HG03575 (cell line): ENCODE measurements at regions not wholly inside any gene's neighbourhood (a gene's known extent, or its start where the extent isn't known, plus 50 kb on each side); places are given as distances from the start of the nearest gene placed in this dataset.

Experiments
- ATAC-seq: cut with Tn5 transposase; IDR thresholded peaks from one replicate; pipeline ENCODE4 v1.9.1; 2021; ENCODE audit not compliant: unreplicated experiment, insufficient number of reproducible peaks, low FRiP score; ENCODE audit errors: extremely low read depth

- no peak for ATAC-seq
Observed at GRCh38 chr2:4831751-4832150, 860.4 kb upstream of the SOX11 start.

DNA sequence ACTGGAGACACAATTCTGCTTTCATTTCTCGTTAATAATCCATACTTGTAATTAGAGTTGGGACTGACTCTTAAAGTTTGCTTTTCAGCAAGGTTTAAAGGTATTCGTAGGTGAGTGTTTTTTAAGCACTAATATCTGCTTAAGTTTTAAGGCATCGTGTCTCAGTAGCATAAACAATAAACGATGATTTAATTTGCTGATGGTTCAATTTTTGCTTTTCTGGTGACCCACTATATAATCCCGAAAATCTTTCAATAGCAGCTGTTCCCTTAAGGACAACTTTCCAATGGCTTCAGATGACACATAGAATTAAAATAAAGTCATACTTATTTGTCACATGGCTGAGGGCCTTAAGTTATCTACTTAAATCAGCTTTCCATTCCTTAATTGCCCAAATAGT is 859.5 kb upstream of the SOX11 start:
- no peak for ATAC-seq

GRCh38 chr2:4838626-4839025 is 853.6 kb upstream of the SOX11 start:
- ATAC-seq = no peak

DNA sequence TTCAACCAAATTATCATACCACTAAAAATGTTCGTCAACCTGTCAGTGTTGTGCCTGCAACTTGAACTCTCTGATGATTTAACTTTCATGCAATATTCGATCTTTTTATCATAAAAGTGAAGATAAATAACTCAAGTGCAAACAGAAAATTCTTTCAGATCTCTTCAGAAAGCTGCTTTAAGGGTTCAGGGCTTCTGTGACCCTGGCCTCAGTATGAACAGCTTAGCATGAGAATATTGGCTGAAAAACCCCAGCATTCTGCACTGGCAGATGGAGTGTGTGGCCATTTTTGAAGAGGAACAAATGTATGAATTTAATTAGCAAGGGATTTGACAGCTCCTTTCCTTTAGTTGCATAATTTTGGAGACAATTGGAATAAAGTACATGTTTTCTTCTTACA is 851.4 kb upstream of the SOX11 start:
- no peak for ATAC-seq

DNA sequence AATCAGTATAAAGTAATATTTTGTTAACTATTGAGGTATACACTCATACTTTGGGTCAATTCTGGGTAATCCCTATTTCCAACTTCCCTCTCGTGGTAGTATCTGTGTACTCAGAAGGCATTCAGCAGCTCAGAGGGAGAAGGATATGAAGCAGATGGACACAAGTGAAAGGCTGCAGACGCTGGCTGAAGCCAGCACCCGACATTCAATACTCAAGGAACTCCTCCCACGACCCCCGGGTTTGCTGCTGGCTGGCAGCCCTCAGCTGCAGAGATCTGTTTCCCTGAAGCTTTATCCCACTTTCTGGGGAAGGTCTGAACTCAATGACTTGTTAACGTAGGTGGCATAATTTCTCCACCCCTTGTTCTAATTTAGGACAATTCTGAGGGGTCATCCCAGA is 847.3 kb upstream of the SOX11 start:
- no peak for ATAC-seq

GRCh38 chr2:4862031-4862430 is 830.2 kb upstream of the SOX11 start:
- ATAC-seq = no peak

DNA sequence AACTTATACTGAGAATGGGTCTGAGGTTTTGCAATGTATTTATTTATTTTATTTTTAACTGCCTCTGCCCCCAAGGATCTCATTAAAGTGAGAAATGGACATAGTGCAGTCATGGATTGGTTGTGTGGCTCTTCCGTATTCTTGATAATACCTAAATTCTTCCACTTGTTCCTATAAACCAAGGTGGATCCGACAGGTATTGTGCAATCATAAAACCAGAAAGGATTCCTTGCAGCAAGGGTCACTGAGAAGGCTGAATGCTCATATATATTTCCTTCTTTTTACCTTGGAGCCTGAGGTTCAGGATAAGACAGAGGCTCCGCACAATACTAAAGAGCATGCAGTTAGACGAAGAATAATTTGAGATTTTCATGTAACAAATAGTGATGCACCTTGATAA is 826.0 kb upstream of the SOX11 start:
- no peak for ATAC-seq

GRCh38 chr2:4868466-4868865 is 823.7 kb upstream of the SOX11 start:
- no peak for ATAC-seq

DNA sequence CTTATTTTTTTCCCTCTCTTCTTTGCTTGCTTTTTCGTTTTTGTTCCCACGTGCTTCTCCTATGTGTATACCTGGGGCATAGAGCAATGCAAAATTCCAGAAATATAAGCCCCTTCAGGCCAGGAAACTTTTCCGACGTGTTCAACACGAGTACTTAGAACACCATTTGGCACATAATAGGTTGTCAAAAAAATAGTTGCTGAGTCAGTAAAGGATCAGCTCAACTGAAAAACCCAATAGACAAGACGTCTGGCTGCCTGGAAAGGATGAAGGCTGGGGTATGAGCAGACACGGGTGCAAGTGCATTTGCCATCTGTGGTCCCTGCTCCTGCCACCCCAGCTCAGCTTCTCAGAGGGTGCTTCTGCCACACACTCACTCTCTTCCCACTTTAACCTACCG is 823.0 kb upstream of the SOX11 start:
- no peak for ATAC-seq

DNA sequence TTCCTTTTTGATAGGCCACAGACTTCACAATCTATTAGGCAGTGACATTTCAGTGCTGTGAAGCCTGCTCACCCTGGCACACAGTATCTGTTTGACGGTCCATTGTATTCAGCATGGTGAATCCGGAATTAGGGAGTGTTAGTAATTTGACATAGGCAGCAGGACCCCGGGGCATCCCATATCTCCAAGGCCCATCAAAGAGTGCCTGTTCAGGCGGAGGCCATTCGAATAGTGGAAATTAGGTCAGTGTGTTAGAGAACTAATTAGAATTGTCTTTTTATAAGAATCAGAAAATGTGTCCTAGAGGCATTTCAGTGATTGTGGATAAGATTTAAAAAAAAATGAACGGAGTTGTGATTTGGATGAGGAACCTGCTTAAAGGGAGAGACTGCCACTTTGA is 818.8 kb upstream of the SOX11 start:
- no peak for ATAC-seq

DNA sequence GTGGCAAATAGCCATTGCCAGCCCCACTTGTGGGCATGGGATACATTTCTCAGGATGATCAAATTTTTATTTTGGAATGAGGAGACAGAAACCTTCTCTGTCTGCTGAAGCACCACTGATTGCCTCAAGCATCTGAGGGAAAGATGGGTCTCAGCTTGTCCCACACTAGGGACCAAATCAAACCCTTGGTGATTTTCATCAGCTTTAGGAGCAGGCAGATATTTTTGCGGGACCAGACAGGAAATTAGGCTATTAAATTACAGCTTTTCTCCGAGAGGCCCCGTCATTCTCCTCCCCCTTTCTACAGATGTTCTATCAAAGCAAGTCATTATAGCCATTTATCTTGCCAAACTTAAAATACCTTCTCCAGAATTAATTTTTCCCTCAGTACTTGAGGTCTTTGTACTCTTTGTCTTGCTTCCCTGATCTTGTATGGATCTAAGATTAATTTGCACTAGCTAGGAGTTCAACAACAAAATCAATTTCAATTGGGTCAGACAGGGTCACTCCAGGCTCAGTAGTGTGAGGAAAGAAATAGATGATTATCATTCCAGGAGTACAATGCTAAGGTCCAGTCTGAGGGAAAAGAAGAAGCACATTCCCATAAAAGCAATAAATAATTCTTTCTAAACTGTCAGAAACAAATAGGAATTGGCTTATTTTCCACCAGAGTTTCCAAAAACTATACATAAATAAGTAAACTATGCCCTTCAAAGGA is 818.1 kb upstream of the SOX11 start:
- no peak for ATAC-seq

- no peak for ATAC-seq
Observed at GRCh38 chr2:4882421-4882820, 809.8 kb upstream of the SOX11 start.

- no peak for ATAC-seq
Observed at GRCh38 chr2:4882941-4883340, 809.2 kb upstream of the SOX11 start.

DNA sequence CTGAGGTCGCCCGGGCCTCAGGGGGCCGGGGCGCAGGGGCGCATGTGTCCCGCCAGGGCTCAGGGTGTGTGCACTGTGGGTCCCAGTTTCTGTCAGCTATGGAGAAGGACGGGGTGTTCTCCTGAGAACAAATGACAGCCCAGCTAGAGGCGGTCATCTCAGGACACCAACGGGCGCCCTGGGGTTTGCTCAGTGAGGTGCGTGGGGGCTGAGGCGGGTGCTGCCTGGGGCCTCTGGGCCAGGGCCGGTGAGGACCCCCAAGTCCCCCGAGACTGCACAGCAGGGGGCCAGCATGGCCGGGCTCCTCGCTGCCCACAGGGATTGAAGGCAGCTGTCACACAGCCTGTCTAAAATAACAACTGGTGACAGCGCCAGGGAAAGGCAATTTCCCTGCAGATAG is 808.8 kb upstream of the SOX11 start:
- ATAC-seq = no peak

DNA sequence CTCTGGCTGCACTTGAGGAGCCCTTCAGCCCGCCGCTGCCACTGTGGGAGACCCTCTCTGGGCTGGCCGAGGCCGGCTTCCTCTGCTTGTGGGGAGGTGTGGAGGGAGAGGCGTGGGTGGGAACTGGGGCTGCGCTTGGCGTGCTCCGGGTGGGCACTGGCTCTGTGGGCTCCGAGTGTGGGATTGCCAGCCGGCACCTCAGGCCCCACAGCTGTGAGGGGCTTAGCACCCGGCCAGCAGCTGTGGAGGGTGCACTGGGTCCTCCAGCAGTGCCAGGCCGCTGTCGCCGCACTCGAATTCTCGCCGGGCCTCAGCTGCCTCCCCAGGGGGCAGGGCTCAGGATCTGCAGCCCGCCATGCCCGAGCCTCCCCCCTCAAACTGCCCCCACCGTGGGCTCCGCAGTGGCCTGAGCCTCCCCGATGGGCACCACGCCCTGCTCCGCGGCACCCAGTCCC is 808.0 kb upstream of the SOX11 start:
- no peak for ATAC-seq

DNA sequence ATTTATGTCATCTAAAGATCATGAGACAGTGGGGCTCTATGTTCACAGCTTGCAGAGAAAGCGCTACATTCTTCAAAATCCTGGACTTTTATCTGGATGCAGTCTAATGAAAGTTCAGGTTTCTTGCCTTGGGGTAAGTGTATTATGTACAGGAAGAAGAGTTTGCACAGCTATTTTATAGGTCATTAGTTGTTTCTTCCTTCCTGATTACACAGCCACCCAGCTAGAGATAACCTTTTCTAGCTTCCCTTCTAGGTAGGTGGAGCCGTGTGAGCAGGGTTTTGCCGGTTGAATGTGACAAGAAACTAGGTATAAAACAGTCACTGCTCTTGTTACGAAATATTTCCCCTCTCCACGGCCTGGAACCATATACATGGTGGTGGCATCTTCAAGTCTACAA is 800.8 kb upstream of the SOX11 start:
- ATAC-seq = no peak

- no peak for ATAC-seq
Observed at GRCh38 chr2:4895371-4895770, 796.8 kb upstream of the SOX11 start.

- no peak for ATAC-seq
Observed at GRCh38 chr2:4898706-4899105, 793.5 kb upstream of the SOX11 start.

GRCh38 chr2:4900242-4900641 is 791.9 kb upstream of the SOX11 start:
- no peak for ATAC-seq

GRCh38 chr2:4900861-4901770 is 791.1 kb upstream of the SOX11 start:
- ATAC-seq = no peak
